Activated naive CD4-positive, alpha-beta T cell treated with anti-CD3 and anti-CD28 coated beads, Interleukin-2, amount 10 ng/mL, durations not matched to agents 7 days and 5 days (primary cell): ENCODE measurements at regions not wholly inside any gene's neighbourhood (a gene's known extent, or its start where the extent isn't known, plus 50 kb on each side); places are given as distances from the start of the nearest gene placed in this dataset.

Experiments
- CTCF ChIA-PET: fragments of 350-600 bp; sonication (Branson Sonifier 250); formaldehyde crosslinking; loops from one replicate; lab custom pipeline; 2021; ENCODE audit warnings: antibody characterized with exemption; lab: Charles Lee
- DNase-seq: peaks from one replicate; pipeline ENCODE4 v3.0.0-alpha.2; 2020
- H3K27ac Mint-ChIP-seq: one replicate; pipeline ENCODE4 v1.8.0; 2021; ENCODE audit warnings: mild to moderate bottlenecking, moderate library complexity, mixed read lengths
- H3K27me3 Mint-ChIP-seq: one replicate; pipeline ENCODE4 v1.8.0; 2021; ENCODE audit warnings: mild to moderate bottlenecking, mixed read lengths
- H3K36me3 Mint-ChIP-seq: one replicate; pipeline ENCODE4 v1.8.0; 2021; ENCODE audit warnings: mixed read lengths
- H3K4me1 Mint-ChIP-seq: one replicate; pipeline ENCODE4 v1.8.0; 2021; ENCODE audit warnings: mixed read lengths
- H3K4me3 Mint-ChIP-seq: one replicate; pipeline ENCODE4 v1.8.0; 2021; ENCODE audit warnings: mild to moderate bottlenecking, moderate library complexity, mixed read lengths
- H3K9me3 Mint-ChIP-seq: one replicate; pipeline ENCODE4 v1.8.0; 2021; ENCODE audit warnings: mixed read lengths

DNA sequence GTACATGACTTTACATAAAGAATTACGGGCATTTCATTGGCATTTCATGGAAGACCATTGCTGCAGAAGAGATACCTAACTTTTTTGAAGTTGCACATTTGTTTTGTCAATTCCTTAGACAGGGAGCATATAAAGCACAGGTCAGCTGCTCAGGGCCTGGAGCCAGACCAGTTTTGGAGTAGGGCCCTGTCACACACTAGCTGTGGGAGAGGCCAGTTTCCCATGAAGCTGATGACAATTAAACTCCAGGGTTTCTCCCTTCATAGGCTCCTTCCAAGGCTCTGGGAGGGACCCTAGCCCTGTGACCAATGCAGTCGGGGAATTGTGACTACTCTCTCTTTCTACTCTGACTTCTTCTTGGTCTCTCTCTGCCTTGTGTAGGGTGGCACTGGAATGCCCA, 107.3 kb upstream of the SELENOK start:
- no peaks in the 10 kb centered on the region for H3K9me3 Mint-ChIP-seq
- no peaks in the 10 kb centered on the region for H3K4me1 Mint-ChIP-seq
- DNase-seq: no peak
- CTCF ChIA-PET: no interaction called here
- no peak overlapping the region for H3K4me3 Mint-ChIP-seq
- no peaks in the 10 kb centered on the region for H3K27me3 Mint-ChIP-seq
- no peak overlapping the region for H3K27ac Mint-ChIP-seq
- H3K36me3 Mint-ChIP-seq: no peaks in the 10 kb centered on the region

DNA sequence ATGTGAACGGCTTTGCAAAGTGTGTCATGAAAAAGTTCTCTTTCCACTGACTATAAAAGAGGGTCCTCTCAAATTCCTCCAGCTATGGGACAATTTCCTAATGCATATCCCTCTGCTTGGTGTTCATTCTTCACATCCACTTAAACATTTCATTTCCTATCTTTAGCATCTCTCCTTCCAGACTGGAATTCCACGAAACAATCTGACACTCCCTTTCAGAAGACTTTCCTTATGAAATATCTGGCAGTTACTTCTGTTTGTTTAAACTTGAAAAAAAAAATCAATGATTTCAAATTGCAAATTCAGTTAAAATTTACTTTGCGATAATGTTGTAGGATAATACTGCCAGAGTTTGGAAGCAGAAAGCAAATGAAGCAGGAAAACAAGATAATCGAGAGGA, 105.8 kb upstream of the SELENOK start:
- Mint-ChIP-seq H3K27ac (no peak overlapping the region), H3K4me1 (no peaks in the 10 kb centered on the region), H3K27me3 (no peaks in the 10 kb centered on the region), H3K36me3 (no peaks in the 10 kb centered on the region), H3K9me3 (no peaks in the 10 kb centered on the region), H3K4me3 (no peak overlapping the region)
- DNase-seq: no peak
- CTCF ChIA-PET: no interaction called here

DNA sequence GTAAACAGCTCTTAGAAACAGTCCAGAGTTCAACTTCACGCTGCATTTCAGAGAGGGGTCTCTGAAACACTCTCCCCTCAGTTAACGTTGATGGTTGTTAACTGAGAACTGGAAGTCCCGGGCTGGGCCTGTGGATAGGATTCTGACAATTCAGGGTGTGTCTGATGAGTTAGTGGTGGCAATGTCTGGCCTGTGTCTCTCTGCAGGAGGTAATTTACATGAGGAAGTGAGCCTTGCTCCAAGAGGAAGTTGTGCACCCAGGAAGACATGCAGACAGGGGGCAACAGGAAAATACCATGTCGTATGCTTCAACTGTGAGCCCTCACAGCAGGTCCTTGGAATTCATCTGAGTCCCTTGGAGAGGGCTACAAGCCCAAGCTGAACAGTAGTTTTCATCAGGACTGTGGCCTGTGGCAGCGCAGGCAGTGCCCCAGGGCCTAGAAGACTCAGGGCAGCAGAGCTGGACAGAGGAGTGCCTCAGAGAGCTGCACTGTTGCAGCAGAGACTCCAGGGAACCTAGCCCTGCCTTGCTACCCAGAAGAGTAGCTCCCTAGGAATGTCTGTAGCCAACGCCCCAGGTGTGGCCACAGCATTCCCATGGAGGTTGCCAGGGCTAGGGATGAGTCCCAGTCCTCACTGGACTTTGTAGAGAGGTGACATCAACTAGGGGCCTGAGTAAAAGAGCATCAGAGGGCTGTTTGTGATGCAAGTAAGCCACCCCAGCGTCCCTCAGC, 104.6 kb upstream of the SELENOK start:
- H3K9me3 Mint-ChIP-seq: no peaks in the 10 kb centered on the region
- CTCF ChIA-PET: no interaction called here
- no peak overlapping the region for H3K4me3 Mint-ChIP-seq
- no peaks in the 10 kb centered on the region for H3K4me1 Mint-ChIP-seq
- DNase-seq: no peak
- H3K36me3 Mint-ChIP-seq: no peaks in the 10 kb centered on the region
- no peak overlapping the region for H3K27ac Mint-ChIP-seq
- no peaks in the 10 kb centered on the region for H3K27me3 Mint-ChIP-seq

DNA sequence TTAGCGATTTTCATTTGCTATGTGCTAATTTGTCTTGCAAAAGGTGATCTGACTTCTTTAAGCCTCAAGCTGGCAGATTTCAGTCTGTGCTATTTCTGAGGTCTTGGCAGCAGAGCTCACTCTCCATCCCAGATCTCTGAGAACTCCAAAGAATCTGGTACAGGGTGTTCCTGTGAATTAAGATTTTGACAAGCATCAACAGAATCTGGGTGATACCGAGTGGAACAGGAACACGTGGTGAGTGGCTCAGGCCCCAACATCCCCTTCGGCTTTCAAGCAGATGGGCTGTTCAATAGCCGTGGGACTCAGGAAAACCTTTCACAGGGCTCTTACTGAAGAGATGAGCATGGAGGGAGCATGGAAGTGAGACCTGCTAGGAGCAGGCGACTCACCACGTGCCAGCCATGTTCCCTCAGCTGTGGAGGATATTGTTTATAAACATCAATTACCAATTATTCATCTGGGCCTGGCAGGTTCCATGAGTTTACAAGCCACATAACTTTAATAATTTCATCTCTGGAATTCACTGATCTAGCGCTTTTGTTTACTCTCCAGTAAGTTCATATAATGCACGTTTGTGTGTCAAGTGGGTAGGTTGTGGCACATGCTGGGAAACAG, 103.4 kb upstream of the SELENOK start:
- DNase-seq: no peak
- no peak overlapping the region for H3K27ac Mint-ChIP-seq
- H3K9me3 Mint-ChIP-seq: no peaks in the 10 kb centered on the region
- no peaks in the 10 kb centered on the region for H3K27me3 Mint-ChIP-seq
- no peak overlapping the region for H3K4me3 Mint-ChIP-seq
- no peaks in the 10 kb centered on the region for H3K36me3 Mint-ChIP-seq
- no peaks in the 10 kb centered on the region for H3K4me1 Mint-ChIP-seq
- CTCF ChIA-PET: no interaction called here

DNA sequence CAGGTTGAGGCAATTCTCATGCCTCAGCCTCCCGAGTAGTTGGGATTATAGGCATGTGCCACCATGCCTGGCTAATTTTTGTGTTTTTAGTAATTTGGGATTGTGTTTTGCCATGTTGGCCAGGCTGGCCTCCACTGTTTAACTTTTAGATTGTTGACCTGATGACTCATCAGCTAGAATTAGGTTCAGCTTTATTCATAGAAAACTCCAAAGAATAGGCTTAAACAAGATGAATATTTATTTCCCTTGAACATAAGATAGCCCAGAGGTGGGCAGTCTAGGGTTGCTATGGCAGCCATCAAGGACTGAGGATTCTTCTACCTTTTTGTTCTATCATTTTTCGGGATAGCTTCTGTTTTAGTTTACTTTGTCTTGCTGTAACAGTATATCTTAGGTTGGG, 99.6 kb upstream of the SELENOK start:
- Mint-ChIP-seq H3K36me3 (no peaks in the 10 kb centered on the region), H3K9me3 (no peaks in the 10 kb centered on the region), H3K4me3 (no peak overlapping the region), H3K4me1 (no peaks in the 10 kb centered on the region), H3K27me3 (no peaks in the 10 kb centered on the region), H3K27ac (no peak overlapping the region)
- no peak for DNase-seq
- CTCF ChIA-PET: no interaction called here

DNA sequence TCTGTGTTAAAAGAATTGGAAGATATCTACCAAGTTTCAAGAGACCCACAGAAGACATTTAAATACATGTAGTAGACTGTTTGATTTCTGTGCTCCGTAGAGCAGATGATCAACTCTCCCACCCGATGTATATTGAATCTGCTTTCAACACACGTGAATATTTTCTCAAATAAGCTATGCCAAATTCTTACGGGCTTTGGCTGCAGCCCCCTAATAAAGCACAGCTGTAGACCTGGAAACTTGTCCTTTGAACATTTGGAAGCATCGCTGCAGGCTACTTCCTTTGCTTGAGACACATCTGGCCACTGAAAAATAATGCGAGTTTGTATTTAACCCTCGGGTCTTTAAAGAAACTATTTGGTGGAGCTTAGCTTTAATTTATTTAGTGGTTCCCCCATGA, 98.3 kb upstream of the SELENOK start:
- H3K27ac Mint-ChIP-seq: no peak overlapping the region
- no peaks in the 10 kb centered on the region for H3K4me1 Mint-ChIP-seq
- no peaks in the 10 kb centered on the region for H3K27me3 Mint-ChIP-seq
- CTCF ChIA-PET: no interaction called here
- DNase-seq: no peak
- H3K9me3 Mint-ChIP-seq: peaks cover 2% of the 10 kb centered on the region
- H3K4me3 Mint-ChIP-seq: no peak overlapping the region
- H3K36me3 Mint-ChIP-seq: no peaks in the 10 kb centered on the region

DNA sequence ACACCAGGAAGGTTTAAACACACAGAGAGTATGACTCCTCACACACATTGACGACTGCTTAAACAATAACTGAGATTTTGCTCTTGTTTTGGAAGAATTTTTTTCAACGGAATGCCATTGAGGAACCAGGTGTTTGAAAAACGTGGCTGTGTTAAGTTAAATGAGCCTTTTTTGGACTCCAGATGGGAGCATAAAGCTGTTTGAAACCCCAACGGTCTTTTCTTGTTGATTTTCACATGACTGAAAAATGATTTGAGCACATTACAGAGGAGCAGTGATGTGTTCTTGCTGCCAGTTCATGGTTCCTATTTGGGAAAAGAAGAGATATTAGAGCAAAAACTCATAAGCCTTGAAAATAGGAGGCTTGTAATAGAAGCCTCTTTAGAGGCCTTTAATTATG, 97.8 kb upstream of the SELENOK start:
- Mint-ChIP-seq H3K4me3 (no peak overlapping the region), H3K9me3 (peaks cover 2% of the 10 kb centered on the region), H3K27me3 (no peaks in the 10 kb centered on the region), H3K27ac (no peak overlapping the region), H3K4me1 (no peaks in the 10 kb centered on the region), H3K36me3 (no peaks in the 10 kb centered on the region)
- CTCF ChIA-PET: no interaction called here
- no peak for DNase-seq

DNA sequence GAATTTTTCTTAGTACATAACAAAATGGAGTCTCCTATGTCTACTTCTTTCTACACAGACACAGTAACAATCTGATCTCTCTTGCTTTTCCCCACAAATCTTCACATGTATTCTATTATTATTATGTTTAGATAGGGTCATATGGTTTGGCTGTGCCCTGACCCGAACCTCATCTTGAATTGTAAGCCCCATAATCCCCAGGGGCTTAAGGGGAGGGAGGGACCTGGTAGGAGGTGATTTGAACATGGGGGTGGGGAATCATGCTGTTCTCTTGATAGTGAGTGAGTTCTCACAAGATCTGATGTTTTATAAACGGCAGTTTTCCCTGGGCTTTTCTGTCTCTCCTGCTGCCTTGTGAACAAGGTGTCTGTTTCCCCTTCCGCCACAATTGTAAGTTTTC, 86.7 kb upstream of the SELENOK start:
- no peak overlapping the region for H3K27ac Mint-ChIP-seq
- H3K9me3 Mint-ChIP-seq: peaks cover 27% of the 10 kb centered on the region
- no peaks in the 10 kb centered on the region for H3K36me3 Mint-ChIP-seq
- no peak for DNase-seq
- H3K27me3 Mint-ChIP-seq: no peaks in the 10 kb centered on the region
- H3K4me3 Mint-ChIP-seq: no peak overlapping the region
- no peaks in the 10 kb centered on the region for H3K4me1 Mint-ChIP-seq
- CTCF ChIA-PET: no interaction called here

DNA sequence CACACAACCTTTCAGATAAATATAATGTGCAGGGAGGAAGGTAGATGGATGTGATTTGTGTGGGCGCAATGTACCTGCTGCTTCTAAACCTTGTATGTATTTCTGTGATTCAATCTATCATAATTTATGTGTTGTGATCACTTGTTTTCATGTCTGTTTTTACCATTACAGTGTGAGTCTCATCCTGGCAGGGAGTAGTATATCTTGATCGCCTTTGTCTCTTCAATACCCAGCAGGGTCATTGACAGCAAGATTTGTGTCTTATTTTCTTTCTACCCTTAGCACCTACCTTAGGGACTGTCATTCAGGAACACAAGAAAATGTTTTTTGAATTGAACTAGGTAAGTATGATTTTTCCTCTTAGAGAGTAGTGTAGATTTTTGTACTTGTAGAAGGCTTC, 83.7 kb upstream of the SELENOK start:
- no peak for DNase-seq
- H3K36me3 Mint-ChIP-seq: no peaks in the 10 kb centered on the region
- CTCF ChIA-PET: no interaction called here
- peaks cover 30% of the 10 kb centered on the region for H3K9me3 Mint-ChIP-seq
- H3K4me3 Mint-ChIP-seq: no peak overlapping the region
- H3K27me3 Mint-ChIP-seq: no peaks in the 10 kb centered on the region
- H3K27ac Mint-ChIP-seq: no peak overlapping the region
- H3K4me1 Mint-ChIP-seq: no peaks in the 10 kb centered on the region

DNA sequence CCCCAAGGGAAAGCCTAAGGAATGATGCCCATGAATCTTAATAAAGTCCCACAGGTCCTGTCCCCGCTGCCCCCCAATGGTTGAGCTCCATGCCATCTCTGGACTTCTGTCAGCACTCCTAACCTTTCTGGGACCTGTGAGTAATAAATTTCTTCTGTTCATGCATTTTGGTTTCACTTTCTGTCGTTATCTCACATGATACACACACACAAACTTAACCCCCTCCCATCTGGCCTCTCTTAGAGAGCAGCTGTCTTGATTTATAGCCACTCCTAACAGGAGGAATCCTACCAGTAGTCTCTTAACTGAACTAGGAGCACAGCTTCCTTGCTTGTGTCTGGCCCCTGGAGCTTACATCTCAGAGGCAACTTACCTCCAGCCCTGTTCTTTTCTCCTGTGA, 82.7 kb upstream of the SELENOK start:
- CTCF ChIA-PET: no interaction called here
- Mint-ChIP-seq H3K9me3 (peaks cover 32% of the 10 kb centered on the region), H3K4me1 (no peaks in the 10 kb centered on the region), H3K27me3 (no peaks in the 10 kb centered on the region), H3K36me3 (no peaks in the 10 kb centered on the region), H3K4me3 (no peak overlapping the region), H3K27ac (no peak overlapping the region)
- no peak for DNase-seq

DNA sequence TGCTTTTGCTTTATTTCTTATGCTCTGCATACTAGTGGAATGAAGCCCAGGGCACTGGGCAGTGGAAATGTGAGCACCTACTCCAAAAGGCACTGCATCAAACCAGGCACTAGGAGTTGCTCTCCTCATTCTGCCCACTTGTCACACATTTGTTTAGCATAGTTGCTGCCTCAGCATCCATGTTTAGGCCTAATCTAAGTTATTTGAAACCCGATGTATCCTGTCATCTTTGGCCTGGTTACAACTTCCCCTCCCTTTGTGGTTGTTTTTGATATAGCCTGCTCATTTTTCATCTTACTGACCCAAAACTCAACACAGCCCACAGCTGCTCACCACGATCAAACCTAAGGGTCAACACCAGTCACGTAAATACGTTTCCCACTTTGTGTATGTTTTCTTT, 82.2 kb upstream of the SELENOK start:
- H3K27ac Mint-ChIP-seq: no peak overlapping the region
- no peak for DNase-seq
- H3K36me3 Mint-ChIP-seq: no peaks in the 10 kb centered on the region
- peaks cover 32% of the 10 kb centered on the region for H3K9me3 Mint-ChIP-seq
- H3K4me3 Mint-ChIP-seq: no peak overlapping the region
- H3K27me3 Mint-ChIP-seq: no peaks in the 10 kb centered on the region
- H3K4me1 Mint-ChIP-seq: no peaks in the 10 kb centered on the region
- CTCF ChIA-PET: no interaction called here

DNA sequence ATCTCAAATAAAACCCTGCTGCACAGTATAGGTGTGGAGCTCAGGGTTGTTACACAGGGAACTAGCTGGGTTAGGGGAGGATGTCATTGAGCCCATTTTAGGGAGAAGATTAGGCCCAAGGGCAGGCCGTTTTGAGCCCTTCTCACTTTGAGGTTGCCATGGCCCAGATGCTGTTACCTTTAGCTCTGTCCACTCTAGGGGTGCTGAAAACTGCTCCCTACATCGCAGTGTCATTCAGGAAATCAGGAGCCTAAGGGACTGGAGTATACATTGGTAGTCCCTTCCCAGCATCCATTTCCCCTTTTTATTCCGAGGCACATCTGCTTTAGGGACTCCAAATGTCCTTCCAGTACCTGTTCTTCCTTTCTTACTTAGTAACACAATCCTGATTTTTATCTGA, 79.0 kb upstream of the SELENOK start:
- peaks cover 24% of the 10 kb centered on the region for H3K9me3 Mint-ChIP-seq
- no peak for DNase-seq
- no peaks in the 10 kb centered on the region for H3K27me3 Mint-ChIP-seq
- CTCF ChIA-PET: no interaction called here
- H3K4me1 Mint-ChIP-seq: no peaks in the 10 kb centered on the region
- H3K36me3 Mint-ChIP-seq: no peaks in the 10 kb centered on the region
- no peak overlapping the region for H3K4me3 Mint-ChIP-seq
- no peak overlapping the region for H3K27ac Mint-ChIP-seq

DNA sequence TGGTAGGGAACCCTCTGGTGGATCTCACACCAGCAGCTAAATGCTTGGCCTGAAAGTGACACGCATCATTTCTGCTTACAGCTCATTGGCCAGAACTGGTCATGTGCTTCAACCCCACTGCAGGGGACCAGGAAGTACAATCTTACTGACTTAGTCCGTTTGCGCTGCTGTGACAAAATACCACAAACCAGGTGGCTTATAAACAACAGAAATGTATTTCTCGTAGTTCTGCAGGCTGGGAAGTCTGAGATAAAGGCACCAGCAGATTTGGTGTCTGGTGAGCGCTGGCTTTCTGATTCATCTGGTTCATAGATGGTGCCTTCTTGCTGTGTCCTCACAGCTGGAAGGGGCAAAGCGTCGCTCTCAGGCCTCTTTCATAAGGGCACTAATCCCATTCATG, 77.4 kb upstream of the SELENOK start:
- DNase-seq: no peak
- CTCF ChIA-PET: no interaction called here
- Mint-ChIP-seq H3K9me3 (peaks cover 11% of the 10 kb centered on the region), H3K36me3 (no peaks in the 10 kb centered on the region), H3K27ac (no peak overlapping the region), H3K4me3 (no peak overlapping the region), H3K27me3 (no peaks in the 10 kb centered on the region), H3K4me1 (no peaks in the 10 kb centered on the region)

DNA sequence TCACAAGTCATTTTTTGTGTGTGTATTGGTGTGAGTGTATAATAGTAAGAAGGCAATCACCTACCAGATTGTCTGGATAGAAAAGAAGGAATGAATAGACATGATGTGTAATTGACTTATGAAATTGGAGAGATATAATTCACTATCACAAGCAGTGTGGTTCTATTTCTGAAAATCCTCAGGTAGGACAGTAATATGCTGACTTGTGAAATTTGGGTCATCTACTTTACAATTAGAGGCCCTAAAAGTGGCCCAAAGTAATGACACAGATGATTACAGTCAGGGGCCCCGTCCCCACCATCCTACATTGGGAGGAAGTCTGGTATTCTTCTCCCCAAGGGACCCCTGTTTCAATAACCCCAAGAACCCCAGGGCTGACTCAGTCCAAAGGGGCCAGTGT, 73.6 kb upstream of the SELENOK start:
- no peaks in the 10 kb centered on the region for H3K36me3 Mint-ChIP-seq
- no peak overlapping the region for H3K27ac Mint-ChIP-seq
- peaks cover 4% of the 10 kb centered on the region for H3K9me3 Mint-ChIP-seq

DNA sequence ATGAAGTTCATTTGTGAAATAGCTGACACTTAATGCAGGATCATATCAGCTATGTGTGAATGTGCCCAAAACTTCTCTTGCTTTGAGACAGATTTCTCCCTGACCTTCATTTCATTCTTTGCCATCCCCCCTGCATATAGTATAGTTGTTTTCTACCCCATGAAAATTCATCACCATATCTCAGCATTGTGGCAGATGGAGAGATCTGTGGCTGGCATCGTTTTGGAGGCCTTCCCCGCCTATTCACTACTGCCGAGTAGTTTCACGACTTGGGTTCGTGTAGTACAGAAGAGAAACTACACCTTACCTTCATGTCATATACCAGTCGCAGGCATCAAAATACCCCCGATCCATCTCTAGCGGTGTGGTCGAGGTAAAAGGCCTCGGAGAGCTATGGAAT, 66.2 kb upstream of the SELENOK start:
- CTCF ChIA-PET: interaction anchor here (0.8 kb wide), 1 partner anchor 29 kb away, joined by 4 read pairs; no protein-coding TSS in a partner anchor
- Mint-ChIP-seq H3K27me3 (peaks cover 4% of the 10 kb centered on the region), H3K4me1 (no peaks in the 10 kb centered on the region), H3K36me3 (no peaks in the 10 kb centered on the region), H3K27ac (no peak overlapping the region), H3K9me3 (no peaks in the 10 kb centered on the region), H3K4me3 (no peak overlapping the region)
- DNase-seq: no peak

More for the DNA sequence above, 73.6 kb upstream of the SELENOK start:
- Mint-ChIP-seq H3K4me3 (no peak overlapping the region), H3K27me3 (no peaks in the 10 kb centered on the region), H3K4me1 (no peaks in the 10 kb centered on the region)
- no peak for DNase-seq
- CTCF ChIA-PET: no interaction called here
